K562 (cell line): ENCODE measurements at regions not wholly inside any gene's neighbourhood (a gene's known extent, or its start where the extent isn't known, plus 50 kb on each side); places are given as distances from the start of the nearest gene placed in this dataset.

Experiments
- ATAC-seq: fragments of 200-7000 bp; cut with Tn5 transposase; 3 replicates; pipeline ENCODE4 v1.9.1; 2020; ENCODE audit warnings: moderate library complexity
- BruUV-seq: library from RNA; stranded (reverse); fragments of 400-500 nt; replicated peaks from 2 replicates; lab custom pipeline; 2021; lab: Mats Ljungman, UMichigan
- CTCF ChIA-PET: fragments of 300-600 bp; formaldehyde crosslinking; extraction: SDS; loops from one replicate; lab custom pipeline; 2021; ENCODE audit warnings: low intra/inter-chr PET ratio; lab: Yijun Ruan, JAX
- POLR2A ChIA-PET: fragments of 300-600, 350-650 bp; sonication (Branson Sonifier 250); formaldehyde crosslinking; extraction: SDS; loops from one replicate; lab custom pipeline; 2021; ENCODE audit warnings: antibody characterized with exemption, inconsistent platforms; lab: Yijun Ruan, JAX
- DNase-seq, 4 experiments: peaks; one replicate each; pipeline versions ENCODE4 v3.0.0 to v3.0.0-alpha.2; 2011 to 2018; ENCODE audit warnings: low spot score in 3 of 4, mixed read lengths in 3 of 4; ENCODE audit errors: extremely low read depth in 1 of 4
- FAIRE-seq: peaks from 2 replicates; lab custom pipeline; 2011; peaks lifted over from hg19 to GRCh38; lab: Jason Lieb, UNC
- H2AFZ ChIP-seq: 2 replicates; pipeline ENCODE4 v1.6.0; 2011; ENCODE audit warnings: low read depth, low read length, control low read depth, inconsistent platforms
- H3K27ac ChIP-seq: fragments of 200-600 bp; 3 replicates; pipeline ENCODE4 v1.8.0; 2011; ENCODE audit warnings: low read depth, mild to moderate bottlenecking, control low read depth, inconsistent platforms, low read length, moderate library complexity, mixed read lengths; ENCODE audit errors: extremely low read depth
- H3K27me3 ChIP-seq, 2 experiments: fragments of 300-600 bp in 1 of 2; 2 replicates in 1 of 2; 3 replicates in 1 of 2; pipeline versions ENCODE4 v1.6.0 to v1.8.0; 2011; ENCODE audit warnings: inconsistent platforms in 2 of 2, low read length in 2 of 2, mild to moderate bottlenecking in 1 of 2, mixed read lengths in 1 of 2, moderate library complexity in 1 of 2; ENCODE audit not compliant: control insufficient read depth in 2 of 2, insufficient read depth in 2 of 2
- H3K36me3 ChIP-seq: fragments of 300-600 bp; 3 replicates; pipeline ENCODE4 v1.8.0; 2011; ENCODE audit warnings: mild to moderate bottlenecking, low read length, inconsistent platforms; ENCODE audit not compliant: control insufficient read depth, insufficient read depth
- H3K4me1 ChIP-seq, 2 experiments: fragments of 200-600 bp in 1 of 2; replicated peaks in 1 of 2; 2 replicates in 1 of 2; 3 replicates in 1 of 2; pipeline versions ENCODE4 v1.5.1 to v1.8.0; 2011; ENCODE audit warnings: inconsistent platforms in 2 of 2, low read length in 2 of 2, mild to moderate bottlenecking in 1 of 2, mixed read lengths in 1 of 2, moderate library complexity in 1 of 2; ENCODE audit not compliant: control insufficient read depth in 2 of 2, insufficient read depth in 2 of 2
- H3K4me2 ChIP-seq: 2 replicates; pipeline ENCODE4 v1.6.1; 2011; ENCODE audit warnings: low read length, control low read depth, inconsistent platforms, mixed read lengths; ENCODE audit not compliant: insufficient read depth
- H3K4me3 ChIP-seq: fragments of 200-600 bp; sonication (generic), shearing (Covaris generic); 2 replicates; pipeline ENCODE4 v1.5.1; 2016; ENCODE audit warnings: control low read depth, inconsistent platforms
- H3K79me2 ChIP-seq: fragments of 200-600 bp; 3 replicates; pipeline ENCODE4 v1.8.0; 2011; ENCODE audit warnings: low read length, inconsistent platforms; ENCODE audit not compliant: control insufficient read depth, insufficient read depth
- H3K9ac ChIP-seq, 2 experiments: 2 replicates each; pipeline versions ENCODE4 v1.6.0 to v1.6.1; 2011; ENCODE audit warnings: low read depth in 2 of 2, low read length in 2 of 2, control low read depth in 1 of 2, inconsistent platforms in 1 of 2, mild to moderate bottlenecking in 1 of 2, mixed read lengths in 1 of 2; ENCODE audit not compliant: insufficient read depth in 1 of 2
- H3K9me1 ChIP-seq: one replicate; pipeline ENCODE4 v1.6.0; 2011; ENCODE audit warnings: inconsistent platforms, mild to moderate bottlenecking, low read length, moderate library complexity; ENCODE audit not compliant: control insufficient read depth, insufficient read depth
- H3K9me3 ChIP-seq: replicated peaks from 2 replicates; pipeline ENCODE4 v1.5.1; 2011; ENCODE audit warnings: low read depth, low read length, inconsistent platforms; ENCODE audit not compliant: control insufficient read depth, insufficient read depth
- H4K20me1 ChIP-seq: replicated peaks from 2 replicates; pipeline ENCODE4 v1.6.1; 2011; ENCODE audit warnings: low read length, inconsistent platforms, mixed read lengths; ENCODE audit not compliant: control insufficient read depth, insufficient read depth
- CHCHD3 ChIP-seq: fragments of 250-450 bp; sonication (Bioruptor Pico); IDR thresholded peaks from 2 replicates; pipeline ENCODE4 v2.1.2; 2022; ENCODE audit warnings: mild to moderate bottlenecking
- GABPB2 ChIP-seq: fragments of 250-450 bp; sonication (Bioruptor Pico); conservative IDR thresholded peaks from 2 replicates; pipeline ENCODE4 v1.5.1; 2021; ENCODE audit warnings: mild to moderate bottlenecking
- JUNB ChIP-seq: fragments of 450-650 bp; formaldehyde crosslinking; conservative IDR thresholded peaks from 2 replicates; pipeline ENCODE4 v1.4.0; 2020; ENCODE audit warnings: mild to moderate bottlenecking
- KHSRP ChIP-seq: fragments of 450-650 bp; IDR thresholded peaks from 2 replicates; pipeline ENCODE4 v1.6.1; 2017
- NFIX ChIP-seq: fragments of 250-450 bp; sonication (Bioruptor Pico); IDR thresholded peaks from 2 replicates; pipeline ENCODE4 v1.4.0; 2020; ENCODE audit warnings: low read depth, mild to moderate bottlenecking, moderate library complexity
- NR1H2 ChIP-seq: sonication (generic); formaldehyde crosslinking; IDR thresholded peaks from 2 replicates; pipeline ENCODE4 v1.4.0; 2020; ENCODE audit warnings: mild to moderate bottlenecking, missing genetic modification reagents
- POLR2A ChIP-seq: fragments of 450-650 bp; conservative IDR thresholded peaks from 2 replicates; pipeline ENCODE4 v1.6.1; 2016
- SIRT6 ChIP-seq: IDR thresholded peaks from one replicate; pipeline ENCODE4 v1.6.1; 2012; ENCODE audit warnings: low read depth, mild to moderate bottlenecking, control low read depth, inconsistent platforms, low read length, moderate library complexity
- SMAD1 ChIP-seq: fragments of 150-350 bp; IDR thresholded peaks from 2 replicates; pipeline ENCODE4 v1.6.1; 2014; ENCODE audit warnings: low read length, low read depth; ENCODE audit not compliant: partially characterized antibody
- SMARCE1 ChIP-seq: fragments of 450-650 bp; IDR thresholded peaks from 2 replicates; pipeline ENCODE4 v1.7.1; 2016; ENCODE audit warnings: mild to moderate bottlenecking
- SNIP1 ChIP-seq: fragments of 450-650 bp; IDR thresholded peaks from 2 replicates; pipeline ENCODE4 v1.7.1; 2017; ENCODE audit warnings: low read depth, mild to moderate bottlenecking
- SP2 ChIP-seq: IDR thresholded peaks from 2 replicates; pipeline ENCODE4 v1.6.1; 2011; ENCODE audit warnings: mild to moderate bottlenecking, low read depth, low read length, moderate library complexity; ENCODE audit not compliant: poor library complexity, severe bottlenecking; ENCODE audit errors: extremely low read depth
- SREBF2 ChIP-seq: sonication (generic); formaldehyde crosslinking; IDR thresholded peaks from 2 replicates; pipeline ENCODE4 v1.4.0; 2020; ENCODE audit warnings: mild to moderate bottlenecking, missing genetic modification reagents
- TRIM24 ChIP-seq, 2 experiments: fragments of 450-650 bp; IDR thresholded peaks; 2 replicates each; pipeline ENCODE4 v1.6.1; 2016
- ZNF23 ChIP-seq: fragments of 250-450 bp; sonication (Bioruptor Pico); IDR thresholded peaks from 2 replicates; pipeline ENCODE4 v1.4.0; 2020; ENCODE audit warnings: mild to moderate bottlenecking
- ZNF668 ChIP-seq: fragments of 250-450 bp; sonication (Bioruptor Pico); IDR thresholded peaks from 2 replicates; pipeline ENCODE4 v1.8.0; 2022; ENCODE audit warnings: mild to moderate bottlenecking, inconsistent platforms
- WGBS: fragments of 100-300 bp; shearing (Covaris generic); methylation state at CpG from one replicate; pipeline ENCODE4 v1.1.6; 2016; ENCODE audit warnings: low coverage, mixed read lengths; ENCODE audit not compliant: insufficient coverage; ENCODE audit errors: missing lambda C conversion rate; 5-methylcytosine and 5-hydroxymethylcytosine counted together
- in situ Hi-C: fragments of 300-500 bp; cut with MboI; formaldehyde crosslinking; loops from 4 replicates; pipeline ENCODE4 v1.15.0; 2018; ENCODE audit warnings: inconsistent platforms, mixed read lengths
- intact Hi-C: fragments of 100-400 bp; cut with micrococcal nuclease; formaldehyde crosslinking; loops from 2 replicates; pipeline ENCODE4 v1.14.2; 2022

DNA sequence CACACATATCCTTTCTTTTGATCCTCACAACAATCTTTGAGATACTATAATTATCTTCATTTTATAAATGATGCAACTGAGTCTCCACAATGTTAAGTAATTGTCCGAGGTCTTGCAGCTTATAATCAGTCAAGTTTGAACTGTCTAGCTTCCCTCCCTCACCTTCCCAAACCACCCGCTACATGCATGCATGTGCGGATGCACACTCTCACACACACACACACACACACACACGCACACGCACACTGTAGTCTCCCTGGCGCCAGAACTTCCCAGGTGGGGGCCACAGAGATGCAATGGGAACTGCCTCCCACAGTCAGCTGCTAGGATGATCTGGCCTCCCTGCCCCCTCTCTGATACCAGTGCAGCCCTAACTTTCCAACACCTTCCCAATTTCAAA lies 501.3 kb downstream of the BUD13 start:
- no peaks in the 10 kb centered on the region for H3K79me2 ChIP-seq
- H3K4me1 ChIP-seq: peaks cover 0 to 6% of the 10 kb centered on the region in 2 experiments; a peak in 2 of 5 replicates
- H3K27me3 ChIP-seq: no peaks in the 10 kb centered on the region
- H3K4me2 ChIP-seq: no peak overlapping the region
- no peaks in the 10 kb centered on the region for H3K9me3 ChIP-seq
- BruUV-seq: no TSS peak
- DNase-seq (no peak), FAIRE-seq (no peak), ATAC-seq (no peak)
- H3K9me1 ChIP-seq: no peaks in the 10 kb centered on the region
- H3K36me3 ChIP-seq: no peaks in the 10 kb centered on the region
- H4K20me1 ChIP-seq: no peaks in the 10 kb centered on the region
- H3K9ac ChIP-seq: no peak overlapping the region
- in situ Hi-C loops (loop anchor here (10.0 kb wide), 2 partner anchors 937 to 1497 kb away; no protein-coding TSS in a partner anchor), intact Hi-C loops (no loop called here)
- CTCF ChIA-PET: no interaction called here
- WGBS: 1% methylated on average over 6 of the region's 6 CpGs
- TF ChIP-seq SIRT6: no peak
- no peak for TF ChIP-seq KHSRP
- no peak for TF ChIP-seq SNIP1
- TF ChIP-seq SMAD1: no peak
- no peak for TF ChIP-seq JUNB (CRISPR knock-in tag)
- no peak for TF ChIP-seq SREBF2 (CRISPR knock-in tag)
- TF ChIP-seq ZNF23 (CRISPR knock-in tag): no peak
- TF ChIP-seq TRIM24 (IDR thresholded peaks at IDR 0.05): no peak
- TF ChIP-seq CHCHD3: no peak
- TF ChIP-seq SP2: no peak
- TF ChIP-seq GABPB2: no peak
- TF ChIP-seq ZNF668 (CRISPR knock-in tag): no peak
- TF ChIP-seq POLR2A: no peak
- TF ChIP-seq NR1H2: no peak
- TF ChIP-seq SMARCE1: no peak
- no peak for TF ChIP-seq NFIX (CRISPR knock-in tag)
- H3K4me3 ChIP-seq: no peak overlapping the region
- POLR2A ChIA-PET: no interaction called here
- H2AFZ ChIP-seq: no peak overlapping the region
- no peak overlapping the region for H3K27ac ChIP-seq
